Middle frontal gyrus (tissue), 1 donor: ENCODE measurements at regions not wholly inside any gene's neighbourhood (a gene's known extent, or its start where the extent isn't known, plus 50 kb on each side); places are given as distances from the start of the nearest gene placed in this dataset.
"Not testable (repeated sequence)": the region's sequence is repeated elsewhere in the genome, so short reads cannot be mapped to it uniquely, and the experiment has no call there.

ENCODE experiments used
- DNase-seq: peaks from one replicate; pipeline ENCODE4 v3.0.0-alpha.2; 2015; ENCODE audit warnings: low spot score; ENCODE audit errors: extremely low spot score

DNA sequence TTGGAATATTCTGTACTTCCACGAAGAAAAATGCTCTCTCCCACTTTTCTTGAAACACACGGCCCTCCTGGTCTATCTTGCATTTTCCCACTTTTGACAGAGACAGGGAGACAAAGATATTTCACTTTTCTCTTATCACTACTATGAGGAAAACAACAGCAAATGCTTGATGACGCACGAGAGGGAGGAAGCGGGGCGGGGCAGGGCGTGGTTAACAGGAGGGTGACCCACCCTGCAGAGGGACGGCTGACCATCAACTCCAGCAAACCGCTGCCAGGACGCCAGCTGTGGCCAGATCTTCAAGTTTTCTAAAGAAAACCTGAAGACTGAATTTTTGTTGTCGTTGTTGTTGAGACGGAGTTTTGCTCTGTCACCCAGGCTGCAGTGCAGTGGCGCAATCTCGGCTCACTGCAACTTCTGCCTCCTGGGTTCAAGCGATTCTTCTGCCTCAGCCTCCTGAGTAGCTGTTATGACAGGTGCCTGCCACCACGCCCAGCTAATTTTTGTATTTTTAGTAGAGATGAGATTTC is 63.8 kb downstream of the NSUN5 start:
- DNase-seq, result not testable (repeated sequence)

DNA sequence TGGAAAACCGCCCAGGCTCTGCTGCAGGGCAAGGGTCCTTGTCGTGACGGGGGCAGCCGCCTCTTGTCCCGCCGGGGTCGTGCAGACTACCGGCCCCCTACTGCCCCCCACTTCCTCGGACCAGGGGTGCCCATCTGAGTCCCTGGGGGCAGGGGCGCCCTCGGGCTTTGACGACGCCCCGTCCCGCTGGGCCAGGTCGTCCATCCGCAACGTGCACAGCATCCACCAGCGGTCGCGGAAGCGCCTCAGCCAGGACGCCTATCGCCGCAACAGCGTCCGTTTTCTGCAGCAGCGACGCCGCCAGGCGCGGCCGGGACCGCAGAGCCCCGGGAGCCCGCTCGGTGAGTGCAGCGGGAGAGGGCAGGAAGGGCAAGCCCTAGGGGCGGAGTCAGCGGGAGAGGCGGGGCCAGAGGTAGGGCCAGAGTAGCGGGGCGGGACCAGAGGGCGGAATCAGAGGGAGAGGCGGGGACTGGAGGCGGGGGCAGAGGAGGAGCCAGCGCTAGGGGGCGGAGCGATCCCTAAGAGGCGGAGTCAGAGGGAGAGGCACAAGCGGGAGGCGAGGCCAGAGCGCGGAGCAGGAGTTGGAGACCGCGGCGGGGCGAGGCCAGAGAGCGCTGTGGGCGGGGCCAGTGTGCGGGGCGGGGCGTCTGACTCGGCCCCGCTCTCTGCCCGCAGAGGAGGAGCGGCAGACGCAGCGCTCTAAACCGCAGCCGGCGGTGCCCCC is 73.5 kb downstream of the NSUN5 start:
- not testable (repeated sequence) for DNase-seq

DNA sequence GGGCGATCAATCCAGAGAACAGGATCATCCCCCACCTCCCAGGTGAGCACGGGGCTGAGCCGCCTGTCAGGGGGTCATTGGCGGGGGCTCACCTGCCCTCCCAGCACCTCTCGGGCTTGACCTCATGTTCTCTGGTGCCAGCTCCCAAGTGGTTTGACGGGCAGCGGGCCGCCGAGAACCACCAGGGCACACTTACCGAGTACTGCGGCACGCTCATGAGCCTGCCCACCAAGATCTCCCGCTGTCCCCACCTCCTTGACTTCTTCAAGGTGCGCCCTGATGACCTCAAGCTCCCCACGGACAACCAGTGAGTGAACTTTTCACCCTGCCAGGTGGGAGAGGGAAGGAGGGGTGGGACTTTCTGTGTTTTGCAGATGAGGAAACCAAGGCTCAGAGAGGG is 82.9 kb downstream of the NSUN5 start:
- DNase-seq, result not testable (repeated sequence)

GRCh38 chr7:73221724-73222123 is 86.9 kb downstream of the NSUN5 start:
- DNase-seq, result not testable (repeated sequence)

- DNase-seq, result not testable (repeated sequence)
Measured at GRCh38 chr7:73220766-73221370, 87.8 kb downstream of the NSUN5 start.

- DNase-seq, result not testable (repeated sequence)
Measured at GRCh38 chr7:73220357-73220756, 88.3 kb downstream of the NSUN5 start.

- not testable (repeated sequence) for DNase-seq
Measured at GRCh38 chr7:73218802-73219201, 89.8 kb downstream of the NSUN5 start.

DNA sequence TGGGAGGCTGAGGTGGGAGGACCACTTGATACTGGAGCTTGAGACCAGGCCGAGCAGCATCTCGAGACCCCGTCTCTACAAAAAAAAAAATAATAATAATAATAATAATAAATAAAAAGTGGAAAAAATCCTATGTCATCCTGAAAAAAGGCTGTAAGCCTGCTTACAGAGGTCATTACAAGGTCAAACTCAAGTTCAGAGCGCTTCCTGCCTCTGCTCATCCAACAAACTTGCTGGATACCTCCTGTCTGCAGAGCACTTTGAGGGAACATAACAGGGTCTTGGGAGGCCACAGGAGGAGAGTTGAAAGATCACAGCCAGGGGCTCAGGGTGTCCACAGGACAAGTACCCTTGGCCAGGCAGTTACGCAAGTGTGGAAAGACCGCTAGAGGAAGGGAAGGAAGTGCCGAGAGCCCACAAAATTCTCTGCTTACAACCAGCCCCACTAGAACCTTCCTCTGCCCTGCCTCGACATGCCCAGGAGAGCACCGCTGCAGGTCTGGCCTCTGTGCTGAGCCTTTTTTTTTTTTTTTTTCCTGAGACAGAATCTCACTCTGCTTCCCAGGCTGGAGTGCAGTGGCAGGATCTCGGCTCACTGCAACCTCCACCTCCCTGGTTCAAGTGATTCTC is 92.5 kb downstream of the NSUN5 start:
- DNase-seq, result not testable (repeated sequence)

DNA sequence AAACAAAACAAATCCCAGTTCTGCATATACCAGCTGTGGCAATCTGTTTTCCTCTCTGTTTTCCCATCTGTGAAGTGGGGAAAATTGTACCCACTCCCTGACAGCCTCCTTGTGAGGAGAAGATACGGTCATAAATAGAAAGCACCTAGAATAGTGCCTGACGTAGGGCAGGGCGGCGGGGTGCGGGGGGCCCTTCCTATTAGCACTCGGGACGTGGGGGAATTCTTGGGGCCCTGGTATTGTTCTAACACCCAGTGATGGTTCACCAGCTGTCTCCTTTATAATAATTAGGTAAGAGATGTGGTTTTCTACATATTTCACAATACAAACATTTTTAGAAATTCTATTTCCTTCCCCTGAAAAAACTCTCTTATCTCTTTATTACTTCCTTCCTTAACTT is 93.4 kb downstream of the NSUN5 start:
- DNase-seq, result not testable (repeated sequence)

- not testable (repeated sequence) for DNase-seq
Measured at GRCh38 chr7:73214471-73214870, 94.2 kb downstream of the NSUN5 start.

DNA sequence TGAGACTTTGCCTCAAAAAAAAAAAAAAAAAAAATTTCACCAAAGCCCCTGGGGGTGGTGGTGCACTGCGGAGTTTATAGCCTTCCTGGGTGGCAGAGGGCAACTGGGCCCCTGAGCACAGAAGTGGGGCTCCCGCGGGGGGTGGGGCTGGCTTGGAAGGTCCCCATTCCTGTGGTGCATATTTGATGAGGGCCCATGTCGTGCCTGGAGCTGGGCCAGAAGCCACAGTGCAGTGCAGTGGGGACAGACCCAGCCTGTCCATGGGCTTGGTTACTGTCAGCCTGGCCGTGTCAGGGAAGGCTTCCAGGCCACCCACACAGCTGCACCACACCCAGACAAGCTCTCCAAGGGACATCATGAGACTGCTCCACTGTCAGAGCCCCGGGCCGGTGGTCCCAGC is 95.5 kb downstream of the NSUN5 start:
- not testable (repeated sequence) for DNase-seq

DNA sequence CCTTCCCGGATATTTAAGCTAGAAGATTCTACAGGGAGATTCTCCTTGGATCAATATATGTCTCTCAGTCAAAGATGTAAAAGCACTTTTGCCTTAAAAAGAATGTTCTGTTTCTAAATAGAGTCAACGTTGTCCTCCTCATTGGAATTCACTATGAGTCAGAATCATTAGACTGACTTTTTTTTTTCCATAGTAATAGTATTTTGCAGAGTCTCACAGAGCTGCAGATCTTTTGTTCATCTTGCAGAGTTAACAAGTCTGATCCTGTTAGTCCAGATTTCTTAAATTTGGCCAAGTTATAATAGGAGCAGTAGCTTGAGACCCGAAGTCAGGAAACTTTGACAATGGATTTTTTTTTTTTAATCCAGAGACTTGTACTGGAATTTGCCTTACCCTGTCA is 103.0 kb downstream of the NSUN5 start:
- not testable (repeated sequence) for DNase-seq

GRCh38 chr7:73204898-73205297 is 103.7 kb downstream of the NSUN5 start:
- DNase-seq, result not testable (repeated sequence)

DNA sequence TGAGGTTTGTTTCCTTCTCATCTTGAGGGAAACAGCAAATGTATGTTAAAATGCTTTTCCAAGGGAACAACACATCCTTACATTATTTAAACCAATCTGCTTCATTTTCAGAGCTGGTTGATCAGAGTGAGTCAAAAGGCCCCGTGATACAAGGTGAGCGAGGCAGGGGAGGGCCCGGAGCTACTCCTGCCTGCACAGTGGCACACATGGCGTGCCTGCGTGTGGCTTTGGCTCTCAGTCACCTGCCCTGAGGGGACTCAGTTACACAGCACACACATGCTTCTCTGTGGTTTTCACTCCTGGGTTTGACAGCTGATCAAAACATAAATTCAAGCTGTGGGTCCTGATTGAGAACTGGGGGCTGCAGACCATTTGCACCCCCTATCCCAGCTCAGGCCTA is 105.3 kb downstream of the NSUN5 start:
- DNase-seq, result not testable (repeated sequence)

DNA sequence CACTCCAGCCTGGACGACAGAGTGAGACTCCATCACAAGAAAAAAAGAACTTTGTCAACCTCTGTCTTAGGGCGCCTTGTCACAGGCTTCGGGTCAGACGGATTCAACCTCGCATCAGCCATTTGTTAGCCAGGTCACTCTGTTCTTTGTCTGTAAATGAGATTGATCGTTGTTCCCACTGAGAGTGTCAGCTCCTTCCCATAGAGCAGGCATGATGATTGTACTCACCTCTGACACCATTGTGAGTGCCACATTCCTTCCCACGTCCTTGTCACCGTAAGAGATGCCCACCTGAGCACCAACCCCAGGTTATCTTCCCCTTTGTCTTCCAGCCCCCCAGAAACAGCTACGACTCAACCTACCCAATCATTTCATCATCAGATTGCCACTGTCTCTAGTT is 107.4 kb downstream of the NSUN5 start:
- not testable (repeated sequence) for DNase-seq

- DNase-seq, result not testable (repeated sequence)
Measured at GRCh38 chr7:73200518-73201099, 108.0 kb downstream of the NSUN5 start.

DNA sequence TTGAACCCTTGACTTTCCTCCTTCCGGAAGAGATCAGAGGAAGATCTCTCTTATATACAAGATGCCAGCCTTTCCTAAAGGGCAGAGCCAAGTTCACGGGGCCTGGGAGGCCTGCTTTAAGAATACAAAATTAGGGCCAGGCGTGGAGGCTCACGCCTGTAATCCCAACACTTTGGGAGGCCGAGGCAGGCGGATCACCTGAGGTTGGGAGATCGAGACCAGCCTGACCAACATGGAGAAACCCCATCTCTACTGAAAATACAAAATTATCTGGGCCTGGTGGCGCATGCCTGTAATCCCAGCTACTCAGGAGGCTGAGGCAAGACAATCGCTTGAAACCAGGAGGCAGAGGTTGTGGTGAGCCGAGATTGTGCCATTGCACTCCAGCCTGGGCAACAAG is 108.2 kb upstream of the SPDYE9 start:
- DNase-seq, result not testable (repeated sequence)

- DNase-seq, result not testable (repeated sequence)
Measured at GRCh38 chr7:73190483-73191155, 104.8 kb upstream of the SPDYE9 start.

DNA sequence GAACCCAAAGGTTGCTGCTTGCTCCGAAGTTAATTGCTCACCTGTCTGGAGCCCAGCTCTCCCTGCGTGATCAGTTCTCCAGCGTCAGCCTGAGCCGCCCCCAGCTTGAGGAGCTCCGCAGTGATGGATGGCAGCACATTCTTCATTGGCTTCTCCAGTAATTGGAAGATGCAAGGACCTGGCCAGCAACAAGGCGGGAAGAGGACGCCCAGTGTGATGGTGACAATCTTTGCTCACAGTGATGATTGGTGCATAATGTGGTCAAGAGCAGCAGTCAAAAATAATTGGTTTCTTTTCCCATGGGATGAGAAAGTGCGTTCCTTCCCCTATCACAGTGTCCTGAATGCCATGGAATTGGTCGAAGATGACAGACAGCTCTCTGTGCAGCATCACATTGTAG is 102.4 kb upstream of the SPDYE9 start:
- DNase-seq, result not testable (repeated sequence)

DNA sequence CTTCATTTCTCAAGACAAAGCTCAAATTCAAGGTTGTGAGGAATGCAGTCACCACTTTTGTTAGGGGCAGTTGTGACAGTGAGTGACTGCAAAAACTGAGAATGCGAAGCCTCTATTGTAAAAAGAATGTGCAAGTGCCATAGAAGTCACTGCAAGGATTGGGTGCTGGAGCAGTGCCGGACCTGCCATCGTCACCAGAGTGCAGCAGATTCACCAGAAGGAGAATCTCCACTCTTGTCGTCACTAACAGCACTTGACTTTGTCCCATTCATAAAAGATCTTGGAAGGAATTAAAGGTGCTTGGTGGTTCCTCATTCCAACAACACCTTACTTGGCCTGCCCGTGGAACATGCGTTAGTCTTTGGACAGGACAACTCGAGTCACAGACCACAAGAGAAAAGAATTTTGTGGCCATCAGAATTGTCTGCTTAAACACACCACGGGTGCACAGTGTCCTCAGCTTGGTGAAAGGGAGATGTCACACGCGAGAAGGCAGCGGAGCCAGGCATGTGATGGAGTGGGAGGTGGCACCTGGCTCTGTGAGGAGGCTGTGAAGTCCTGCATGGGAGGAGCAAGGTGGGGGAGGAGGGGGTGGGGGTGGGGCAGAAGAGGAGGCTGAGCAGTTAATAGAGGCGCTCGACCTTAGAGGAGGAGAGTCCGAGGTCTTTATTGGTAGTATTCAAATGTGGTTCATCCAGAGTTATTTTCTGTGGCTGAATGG is 100.9 kb upstream of the SPDYE9 start:
- not testable (repeated sequence) for DNase-seq

GRCh38 chr7:73176813-73177212 is 91.0 kb upstream of the SPDYE9 start:
- DNase-seq, result not testable (repeated sequence)
